ENCODE measurements at regions not wholly inside any gene's neighbourhood (a gene's known extent, or its start where the extent isn't known, plus 50 kb on each side); places are given as distances from the start of the nearest gene placed in this dataset.

- TF ChIP-seq NPAS2 (CRISPR knock-in tag; IDR thresholded peaks at IDR 0.05; ENCODE audit: borderline replicate concordance) (no peak), SMC3 (IDR thresholded peaks at IDR 0.05) (no peak), POLR2A (IDR thresholded peaks at IDR 0.05; ENCODE audit: low read length) (no peak), CTCF (IDR thresholded peaks at IDR 0.05) (no peak), ELK1 (IDR thresholded peaks at IDR 0.05; ENCODE audit: low read depth, low read length) (no peak), EP300 (IDR thresholded peaks at IDR 0.05) (no peak), JUN (IDR thresholded peaks at IDR 0.05) (no peak), RNF2 (IDR thresholded peaks at IDR 0.05; ENCODE audit: borderline replicate concordance, low read depth) (no peak), RARB (CRISPR knock-in tag; IDR thresholded peaks at IDR 0.05) (no peak)
These were observed 197.2 kb upstream of the AHR start for GRCh38 chr7:17101207-17101696.
